HL-60 (cell line): ENCODE measurements at regions not wholly inside any gene's neighbourhood (a gene's known extent, or its start where the extent isn't known, plus 50 kb on each side); places are given as distances from the start of the nearest gene placed in this dataset.
"Not testable (repeated sequence)": the region's sequence is repeated elsewhere in the genome, so short reads cannot be mapped to it uniquely, and the experiment has no call there.

ENCODE experiments used
- DNase-seq, 2 experiments: peaks; one replicate each; pipeline ENCODE4 v3.0.0-alpha.2; 2010 to 2020; ENCODE audit warnings: low read depth in 1 of 2, low spot score in 1 of 2
- H3K27ac ChIP-seq: fragments of 250-450 bp; sonication (Bioruptor Pico); replicated peaks from 2 replicates; pipeline ENCODE4 v1.5.1; 2020; ENCODE audit warnings: mild to moderate bottlenecking, moderate library complexity
- H3K27me3 ChIP-seq: fragments of 250-450 bp; sonication (Bioruptor Pico); 2 replicates; pipeline ENCODE4 v1.5.1; 2021; ENCODE audit warnings: mild to moderate bottlenecking, moderate library complexity; ENCODE audit not compliant: insufficient read depth, poor library complexity, severe bottlenecking
- H3K4me3 ChIP-seq: replicated peaks from 2 replicates; pipeline ENCODE4 v1.5.1; 2011; ENCODE audit warnings: mild to moderate bottlenecking, control low read depth, low read length; ENCODE audit not compliant: insufficient read depth
- CTCF ChIP-seq: IDR thresholded peaks from one replicate; pipeline ENCODE4 v1.5.1; 2011; ENCODE audit warnings: low read length, control low read depth, inconsistent platforms; ENCODE audit not compliant: insufficient read depth
- GABPA ChIP-seq: IDR thresholded peaks from 2 replicates; pipeline ENCODE4 v1.6.1; 2012; ENCODE audit warnings: low read depth
- POLR2AphosphoS5 ChIP-seq: IDR thresholded peaks from 2 replicates; pipeline ENCODE4 v1.6.1; 2012; ENCODE audit warnings: low read depth
- REST ChIP-seq: IDR thresholded peaks from 2 replicates; pipeline ENCODE4 v1.6.1; 2012; ENCODE audit warnings: low read depth; ENCODE audit not compliant: insufficient replicate concordance
- SPI1 ChIP-seq: IDR thresholded peaks from 2 replicates; pipeline ENCODE4 v1.6.1; 2012; ENCODE audit warnings: low read depth, mild to moderate bottlenecking, borderline replicate concordance

GRCh38 chr15:20386198-20386597, 155.4 kb downstream of the GOLGA6L6 start:
- TF ChIP-seq GABPA (no peak), POLR2AphosphoS5 (no peak), CTCF (no peak)
- Histone ChIP-seq H3K4me3 (no peak overlapping the region), H3K27ac (no peak overlapping the region), H3K27me3 (no peaks in the 10 kb centered on the region)
- DNase-seq: no peak

- H3K4me3 ChIP-seq, DNase-seq, H3K27me3 ChIP-seq, H3K27ac ChIP-seq: not testable (repeated sequence)
Observed at GRCh38 chr15:20380199-20380598, 161.4 kb downstream of the GOLGA6L6 start.

DNA sequence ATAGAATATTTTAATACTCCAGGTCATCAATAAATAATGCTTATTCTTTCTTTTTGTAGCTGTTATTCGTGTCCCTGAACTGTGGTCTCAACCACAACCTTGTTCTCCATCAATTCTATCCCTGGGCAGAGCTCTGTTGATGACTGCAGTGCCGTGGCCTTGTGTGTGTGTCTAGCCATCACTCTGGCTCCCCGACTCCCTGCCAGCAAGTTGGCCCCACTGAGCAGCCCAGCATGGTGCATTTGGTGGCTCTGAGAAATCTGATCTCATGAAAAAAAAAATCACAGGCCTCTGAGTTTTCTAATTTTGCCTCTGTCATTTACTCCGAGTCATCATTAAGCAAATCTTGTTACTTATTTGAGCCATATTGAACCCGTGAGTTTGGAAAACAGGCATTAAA, 164.7 kb downstream of the GOLGA6L6 start:
- no peak for DNase-seq
- Histone ChIP-seq H3K4me3 (no peak overlapping the region), H3K27me3 (no peaks in the 10 kb centered on the region), H3K27ac (no peak overlapping the region)
- TF ChIP-seq REST (no peak), SPI1 (no peak), POLR2AphosphoS5 (no peak), CTCF (no peak), GABPA (no peak)

DNA sequence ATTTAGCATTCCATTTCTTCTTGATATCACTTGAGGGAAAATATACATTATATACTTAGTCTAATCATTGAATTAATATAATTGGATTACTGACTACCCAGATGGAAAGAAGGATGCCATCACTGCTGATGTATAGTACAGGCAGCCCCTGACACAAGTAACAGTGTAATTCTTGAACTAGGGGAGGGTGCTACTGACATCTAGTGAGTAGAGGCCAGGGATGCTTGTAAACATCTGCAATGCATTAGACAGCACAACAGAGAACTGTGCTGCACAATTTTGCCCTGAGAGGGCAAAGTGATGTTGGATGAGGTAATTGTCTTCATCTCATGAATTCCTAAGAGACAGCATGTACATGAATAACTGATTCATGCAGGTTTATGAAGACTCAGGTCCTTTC, 169.2 kb downstream of the GOLGA6L6 start:
- not testable (repeated sequence) for H3K4me3 ChIP-seq, H3K27ac ChIP-seq, DNase-seq, H3K27me3 ChIP-seq

GRCh38 chr15:20369500-20369899, 172.1 kb downstream of the GOLGA6L6 start:
- no peak overlapping the region for H3K4me3 ChIP-seq
- no peak for DNase-seq
- no peaks in the 10 kb centered on the region for H3K27me3 ChIP-seq
- TF ChIP-seq POLR2AphosphoS5 (no peak), REST (no peak), SPI1 (no peak), GABPA (no peak), CTCF (no peak)
- H3K27ac ChIP-seq: no peak overlapping the region
